Mammary epithelial cell (primary cell): ENCODE measurements at regions not wholly inside any gene's neighbourhood (a gene's known extent, or its start where the extent isn't known, plus 50 kb on each side); places are given as distances from the start of the nearest gene placed in this dataset.

ENCODE experiments used
- CTCF ChIP-seq, 2 donors: IDR thresholded peaks in 1 of 2; conservative IDR thresholded peaks in 1 of 2; 2 replicates each; pipeline ENCODE4 v1.5.1; 2011 to 2012; ENCODE audit warnings: inconsistent platforms in 2 of 2, low read length in 2 of 2, mild to moderate bottlenecking in 2 of 2, control low read depth in 1 of 2, low read depth in 1 of 2; ENCODE audit not compliant: insufficient read depth in 1 of 2; ENCODE audit errors: extremely low read depth in 1 of 2
- EZH2 ChIP-seq: IDR thresholded peaks from 2 replicates; pipeline ENCODE4 v1.6.1; 2012; ENCODE audit warnings: low read length, inconsistent platforms, borderline replicate concordance

GRCh38 chr3:159113221-159113875, 311.5 kb downstream of the MFSD1 start:
- TF ChIP-seq CTCF (conservative IDR thresholded peaks at IDR 0.05 in 1 of 2, IDR thresholded peaks at IDR 0.05 in 1 of 2; ENCODE audit: extremely low read depth in 1 of 2, insufficient read depth in 1 of 2, low read depth in 1 of 2, low read length in 2 of 2) (no peak), EZH2 (no peak)
